ENCODE measurements at regions not wholly inside any gene's neighbourhood (a gene's known extent, or its start where the extent isn't known, plus 50 kb on each side); places are given as distances from the start of the nearest gene placed in this dataset.

DNA sequence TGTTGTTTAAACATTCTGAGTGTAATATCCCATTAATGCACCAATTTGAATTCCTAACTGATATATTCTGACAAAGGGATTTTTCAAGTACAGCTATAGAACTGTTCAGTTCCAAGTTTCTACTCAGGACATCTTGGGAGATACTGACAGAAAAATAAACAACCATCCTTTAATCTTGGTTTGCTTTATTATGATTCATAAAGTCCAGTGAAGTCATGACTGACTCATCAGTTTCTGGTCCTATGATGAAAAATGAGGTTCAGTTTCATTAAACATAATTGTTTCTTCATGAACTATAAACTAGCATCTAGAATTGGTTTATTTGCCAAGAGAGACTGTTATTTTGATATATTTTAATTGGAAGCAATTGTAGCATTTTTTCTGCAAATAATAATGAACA lies 896.2 kb downstream of the CCDC85A start:
- TF ChIP-seq, protein P1, sequence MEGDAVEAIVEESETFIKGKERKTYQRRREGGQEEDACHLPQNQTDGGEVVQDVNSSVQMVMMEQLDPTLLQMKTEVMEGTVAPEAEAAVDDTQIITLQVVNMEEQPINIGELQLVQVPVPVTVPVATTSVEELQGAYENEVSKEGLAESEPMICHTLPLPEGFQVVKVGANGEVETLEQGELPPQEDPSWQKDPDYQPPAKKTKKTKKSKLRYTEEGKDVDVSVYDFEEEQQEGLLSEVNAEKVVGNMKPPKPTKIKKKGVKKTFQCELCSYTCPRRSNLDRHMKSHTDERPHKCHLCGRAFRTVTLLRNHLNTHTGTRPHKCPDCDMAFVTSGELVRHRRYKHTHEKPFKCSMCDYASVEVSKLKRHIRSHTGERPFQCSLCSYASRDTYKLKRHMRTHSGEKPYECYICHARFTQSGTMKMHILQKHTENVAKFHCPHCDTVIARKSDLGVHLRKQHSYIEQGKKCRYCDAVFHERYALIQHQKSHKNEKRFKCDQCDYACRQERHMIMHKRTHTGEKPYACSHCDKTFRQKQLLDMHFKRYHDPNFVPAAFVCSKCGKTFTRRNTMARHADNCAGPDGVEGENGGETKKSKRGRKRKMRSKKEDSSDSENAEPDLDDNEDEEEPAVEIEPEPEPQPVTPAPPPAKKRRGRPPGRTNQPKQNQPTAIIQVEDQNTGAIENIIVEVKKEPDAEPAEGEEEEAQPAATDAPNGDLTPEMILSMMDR (IDR thresholded peaks at IDR 0.05): no peak
- no peak for TF ChIP-seq POLR2A (IDR thresholded peaks at IDR 0.05)
